Left ventricle myocardium superior (tissue), 1 donor: ENCODE measurements at regions not wholly inside any gene's neighbourhood (a gene's known extent, or its start where the extent isn't known, plus 50 kb on each side); places are given as distances from the start of the nearest gene placed in this dataset.
"Not testable (repeated sequence)": the region's sequence is repeated elsewhere in the genome, so short reads cannot be mapped to it uniquely, and the experiment has no call there.

ENCODE experiments used
- ATAC-seq: fragments of 200-7000 bp; cut with Tn5 transposase; one replicate; pipeline ENCODE4 v1.9.1; 2020; ENCODE audit warnings: mild to moderate bottlenecking, moderate library complexity
- DNase-seq: peaks from one replicate; pipeline ENCODE4 v3.0.0-alpha.2; 2020
- intact Hi-C: fragments of 100-400 bp; cut with micrococcal nuclease; formaldehyde crosslinking; loops from one replicate; pipeline ENCODE4 v1.11.0; 2022
- donor health status: DM: no; HTN: yes; CAD: no; lungs with severe emphysema.

DNA sequence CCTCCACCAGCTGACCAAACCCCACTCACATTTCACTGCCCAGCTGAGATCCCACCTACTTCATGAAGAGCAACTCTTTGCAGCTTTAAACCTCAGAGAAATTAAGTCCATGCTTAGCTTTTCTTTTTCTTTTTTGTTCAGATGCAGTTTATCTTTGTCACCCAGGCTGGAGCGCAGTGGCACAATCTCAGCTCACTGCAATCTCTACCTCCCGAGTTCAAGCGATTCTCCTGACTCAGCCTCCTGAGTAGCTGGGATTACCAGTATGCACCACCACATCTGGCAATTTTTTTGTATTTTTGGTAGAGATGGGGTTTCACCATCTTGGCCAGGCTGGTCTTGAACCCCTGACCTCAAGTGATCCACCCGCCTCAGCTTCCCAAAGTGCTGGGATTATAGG, 70.1 kb upstream of the ZSCAN2 start:
- ATAC-seq, intact Hi-C loops, DNase-seq: not testable (repeated sequence)

DNA sequence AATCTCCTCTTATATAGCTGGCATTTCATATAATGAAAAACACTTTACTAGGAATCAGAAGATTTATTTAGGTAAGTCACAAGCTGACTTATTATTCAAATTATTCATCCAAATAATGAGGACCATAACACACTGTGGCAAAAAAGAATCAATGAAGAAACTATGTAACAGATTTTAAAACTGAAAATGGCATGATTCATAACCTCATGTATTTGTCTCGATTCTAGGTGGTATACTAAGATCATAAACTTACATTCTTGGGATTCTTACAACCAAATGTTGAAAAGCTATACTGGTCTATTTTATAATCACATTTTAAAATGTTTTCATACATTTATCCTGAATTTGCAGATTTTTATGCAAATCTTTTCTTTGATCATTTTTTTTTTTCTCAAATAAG, 69.6 kb upstream of the ZSCAN2 start:
- ATAC-seq, DNase-seq, intact Hi-C loops: not testable (repeated sequence)

DNA sequence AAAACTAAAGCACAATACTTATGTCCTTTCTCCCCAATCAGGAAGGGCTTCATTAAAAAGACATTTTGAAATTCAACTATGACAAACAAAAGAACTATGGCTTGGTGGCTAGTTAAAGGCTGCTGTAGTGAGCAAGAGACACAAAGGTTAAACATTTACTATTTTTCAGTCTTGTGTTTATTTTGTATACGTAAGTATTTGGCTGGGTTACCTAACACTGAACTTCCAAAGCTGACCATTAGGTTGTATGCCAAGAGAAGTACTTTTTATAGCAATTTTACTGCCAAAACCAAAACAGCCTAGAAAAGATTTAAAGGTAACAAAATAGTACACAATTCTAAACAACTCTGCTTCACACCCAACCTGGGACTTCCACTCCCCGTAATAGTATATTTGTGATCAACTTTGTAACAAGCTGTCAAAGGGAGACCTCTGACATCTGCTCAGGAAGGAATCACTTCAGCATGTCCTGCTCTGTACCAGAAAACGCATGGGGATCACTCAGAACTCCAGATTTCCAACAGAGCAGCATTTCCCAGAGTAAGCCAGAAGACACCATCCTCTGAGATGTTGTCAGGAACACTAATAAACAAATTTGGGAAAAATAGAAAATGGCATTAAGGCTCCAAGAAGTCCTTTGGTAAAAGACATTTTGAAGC, 69.0 kb upstream of the ZSCAN2 start:
- intact Hi-C loops, DNase-seq, ATAC-seq: not testable (repeated sequence)

- DNase-seq, intact Hi-C loops, ATAC-seq: not testable (repeated sequence)
These were observed 67.1 kb upstream of the ZSCAN2 start for GRCh38 chr15:84533705-84534104.

DNA sequence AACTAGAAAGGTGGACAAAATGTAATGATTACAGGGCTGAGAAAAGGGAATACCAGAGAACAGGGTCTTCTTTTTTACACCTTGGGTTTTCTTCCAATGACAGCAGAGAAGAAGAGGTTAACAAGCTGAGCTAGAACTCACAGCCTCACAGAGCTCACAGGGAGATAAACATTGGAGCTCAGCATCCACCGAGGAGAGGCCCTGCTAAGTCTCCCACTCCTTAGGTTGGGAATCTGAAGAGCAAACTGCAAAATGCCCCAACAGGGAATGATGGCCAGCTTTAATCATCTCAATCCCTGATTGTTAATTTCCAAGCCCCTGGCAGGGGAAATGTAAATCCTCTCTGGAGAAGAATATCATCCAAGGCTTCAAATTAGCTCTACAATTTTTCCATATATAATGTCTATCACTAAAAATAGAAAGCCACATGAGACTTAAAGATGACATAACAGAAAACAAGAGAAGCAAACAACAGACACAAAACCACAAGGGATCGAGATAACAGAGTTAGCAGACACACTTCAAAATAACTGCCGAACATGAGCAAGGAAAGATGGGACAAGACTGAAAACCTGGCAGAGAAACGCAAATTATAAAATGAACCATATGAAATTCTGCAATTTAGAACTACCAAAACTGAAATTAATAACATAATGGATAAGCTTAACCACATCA, 66.1 kb upstream of the ZSCAN2 start:
- ATAC-seq, DNase-seq, intact Hi-C loops: not testable (repeated sequence)

- ATAC-seq, intact Hi-C loops, DNase-seq: not testable (repeated sequence)
These were observed 64.6 kb upstream of the ZSCAN2 start for GRCh38 chr15:84536181-84536580.

GRCh38 chr15:84544586-84544985, 56.2 kb upstream of the ZSCAN2 start:
- ATAC-seq, intact Hi-C loops, DNase-seq: not testable (repeated sequence)

- ATAC-seq, DNase-seq, intact Hi-C loops: not testable (repeated sequence)
These were observed 53.7 kb upstream of the ZSCAN2 start for GRCh38 chr15:84547150-84547549.

GRCh38 chr15:84550503-84550902, 50.3 kb upstream of the ZSCAN2 start:
- ATAC-seq, intact Hi-C loops, DNase-seq: not testable (repeated sequence)
